IPS DF 19.7 (cell line): ENCODE measurements at regions not wholly inside any gene's neighbourhood (a gene's known extent, or its start where the extent isn't known, plus 50 kb on each side); places are given as distances from the start of the nearest gene placed in this dataset.

Experiments
- DNase-seq: peaks from one replicate; pipeline ENCODE4 v3.0.0-alpha.2; 2013; ENCODE audit warnings: low read depth, low spot score

GRCh38 chr4:43959976-43960375, 488.6 kb downstream of the KCTD8 start:
- no peak for DNase-seq

GRCh38 chr4:43968011-43968410, 480.6 kb downstream of the KCTD8 start:
- no peak for DNase-seq

DNA sequence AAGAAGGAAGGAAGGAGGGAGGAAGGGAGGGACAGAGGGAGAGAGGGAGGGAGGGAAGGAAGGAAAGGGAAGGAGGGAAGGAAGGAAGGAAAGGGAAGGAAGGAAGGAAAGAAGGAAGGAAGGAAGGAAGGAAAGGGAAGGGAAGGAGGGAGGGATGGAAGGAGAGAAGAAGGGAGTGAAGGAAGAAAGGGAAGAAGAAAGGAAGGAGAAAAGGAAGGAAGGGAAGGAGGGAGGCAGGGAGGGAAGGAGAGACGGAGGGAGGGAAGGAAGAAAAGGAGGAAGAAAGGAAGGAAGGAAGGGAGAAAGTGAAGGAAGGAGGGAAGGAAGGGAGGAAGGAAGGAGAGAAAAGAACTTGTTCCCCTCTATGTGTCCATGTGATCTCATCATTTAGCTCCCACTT, 465.0 kb downstream of the KCTD8 start:
- no peak for DNase-seq

GRCh38 chr4:43987331-43987944, 461.2 kb downstream of the KCTD8 start:
- DNase-seq, result no peak

DNA sequence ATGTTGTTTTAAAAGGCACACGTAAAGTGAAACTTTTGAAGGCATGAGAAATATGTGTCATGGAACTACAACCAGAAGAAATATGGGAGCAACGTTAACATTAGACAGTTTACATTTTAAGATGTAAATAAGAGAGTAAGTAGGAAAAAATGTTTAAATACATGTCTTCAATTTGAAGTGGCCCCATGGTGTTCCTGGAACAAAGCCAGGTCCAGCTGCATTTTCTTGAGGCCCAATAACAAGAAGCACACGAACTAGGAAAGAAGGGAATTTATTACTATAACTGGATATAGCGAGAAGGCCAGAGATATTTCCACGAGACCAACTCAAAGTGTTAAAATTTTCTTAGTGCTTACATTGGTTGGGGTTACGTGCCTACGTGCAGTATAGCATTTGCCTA, 458.1 kb downstream of the KCTD8 start:
- DNase-seq, result no peak

- no peak for DNase-seq
Measured at GRCh38 chr4:43990963-43991362, 457.6 kb downstream of the KCTD8 start.

GRCh38 chr4:43992552-43992951, 456.1 kb downstream of the KCTD8 start:
- no peak for DNase-seq

GRCh38 chr4:43993196-43993902, 455.3 kb downstream of the KCTD8 start:
- DNase-seq, result no peak

GRCh38 chr4:43999669-44000068, 448.9 kb downstream of the KCTD8 start:
- no peak for DNase-seq

DNA sequence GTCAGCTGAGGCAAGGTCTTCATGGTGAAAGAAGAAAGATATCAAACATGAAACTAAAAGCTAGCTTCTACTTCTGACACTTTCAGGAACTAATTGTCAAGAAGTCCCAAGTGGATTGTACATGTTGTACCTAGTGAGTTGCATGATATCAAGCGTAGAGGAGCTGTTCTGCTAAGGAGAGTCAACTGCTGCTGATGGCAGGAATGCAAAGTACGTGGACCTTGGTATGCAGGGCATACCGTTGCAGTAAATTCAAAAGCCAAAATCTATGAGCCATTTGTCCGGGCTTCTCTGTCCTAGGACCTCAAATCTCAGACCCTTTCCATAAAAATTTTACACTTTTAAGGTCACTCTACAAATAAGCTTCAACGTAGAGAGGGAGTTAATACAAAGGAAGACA, 446.2 kb downstream of the KCTD8 start:
- no peak for DNase-seq

GRCh38 chr4:44016570-44017421, 431.8 kb downstream of the KCTD8 start:
- no peak for DNase-seq

DNA sequence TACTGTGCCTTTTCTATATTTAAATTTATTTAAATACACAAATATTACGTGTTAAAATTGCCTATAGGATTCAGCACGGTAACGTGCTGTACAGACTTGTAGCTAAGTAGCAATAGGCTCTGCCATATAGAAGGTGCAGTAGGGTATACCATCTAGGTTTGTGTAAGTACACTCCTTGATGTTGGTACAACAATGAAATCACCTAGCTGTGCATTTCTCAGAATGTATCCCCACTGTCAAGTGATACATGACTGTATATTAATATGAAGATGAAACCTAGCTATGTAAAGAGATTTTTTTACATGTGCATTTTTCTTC, 431.2 kb downstream of the KCTD8 start:
- no peak for DNase-seq

- DNase-seq, result no peak
Measured at GRCh38 chr4:44019721-44020120, 428.9 kb downstream of the KCTD8 start.

- DNase-seq, result no peak
Measured at GRCh38 chr4:44025376-44026020, 423.1 kb downstream of the KCTD8 start.

DNA sequence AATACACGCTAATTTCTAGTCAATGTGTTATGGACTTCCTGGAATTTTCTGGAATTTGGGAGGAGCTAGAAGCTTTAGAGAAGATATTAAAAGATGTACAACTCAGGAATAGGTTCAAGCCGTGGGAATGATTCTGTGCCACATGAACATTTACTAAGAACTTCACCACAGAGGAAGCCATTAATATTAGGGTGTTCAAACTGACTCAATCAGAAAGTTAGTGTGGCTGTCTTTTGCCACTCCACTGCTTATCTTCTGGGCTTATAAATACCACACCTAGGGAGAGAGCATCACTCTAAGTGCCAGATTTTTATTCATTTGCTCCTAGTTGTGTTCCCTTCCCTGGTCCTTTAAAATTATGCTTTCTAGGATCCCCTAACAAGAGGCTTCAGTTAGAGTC, 409.8 kb downstream of the KCTD8 start:
- DNase-seq, result no peak

DNA sequence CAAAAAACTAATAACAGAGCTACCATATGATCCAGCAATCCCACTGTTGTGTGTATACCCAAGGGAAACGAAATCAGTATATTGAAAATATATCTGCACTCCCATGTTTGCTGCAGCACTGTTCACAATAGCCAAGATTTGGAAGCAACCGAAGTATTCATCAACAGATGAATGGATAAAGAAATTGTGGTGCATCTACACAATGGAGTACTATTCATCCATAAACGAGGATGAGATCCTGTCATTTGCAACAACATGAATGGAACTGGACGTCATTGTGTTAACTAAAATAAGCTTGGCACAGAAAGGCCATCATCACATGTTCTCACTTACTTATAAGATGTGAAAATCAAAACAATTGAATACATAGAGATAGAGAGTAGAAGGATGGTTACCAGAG, 402.1 kb downstream of the KCTD8 start:
- no peak for DNase-seq

GRCh38 chr4:44056721-44057151, 391.9 kb downstream of the KCTD8 start:
- peak; percentile 97 for DNase-seq

DNA sequence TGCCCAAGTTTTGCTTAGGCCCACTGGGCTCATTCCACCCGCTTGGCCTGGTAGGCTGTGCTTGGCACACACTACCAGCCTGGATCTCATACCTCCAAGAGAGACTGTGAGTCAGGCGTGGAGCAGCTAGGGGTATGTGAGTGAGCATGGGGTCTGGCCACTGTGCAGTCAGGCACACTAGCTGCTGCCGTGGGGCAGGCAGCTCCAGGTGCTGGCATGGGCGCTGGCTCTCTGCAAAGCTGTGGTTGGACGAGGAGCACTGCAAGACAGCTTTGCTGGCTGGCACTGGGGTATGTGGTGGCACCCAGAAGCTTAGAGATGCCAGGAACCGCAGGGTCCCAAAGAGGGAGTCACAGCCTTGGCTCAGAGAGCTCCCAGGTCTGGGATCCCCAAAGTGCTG, 377.8 kb downstream of the KCTD8 start:
- DNase-seq, result no peak

- DNase-seq, result no peak
Measured at GRCh38 chr4:44071959-44072955, 376.4 kb downstream of the KCTD8 start.

DNA sequence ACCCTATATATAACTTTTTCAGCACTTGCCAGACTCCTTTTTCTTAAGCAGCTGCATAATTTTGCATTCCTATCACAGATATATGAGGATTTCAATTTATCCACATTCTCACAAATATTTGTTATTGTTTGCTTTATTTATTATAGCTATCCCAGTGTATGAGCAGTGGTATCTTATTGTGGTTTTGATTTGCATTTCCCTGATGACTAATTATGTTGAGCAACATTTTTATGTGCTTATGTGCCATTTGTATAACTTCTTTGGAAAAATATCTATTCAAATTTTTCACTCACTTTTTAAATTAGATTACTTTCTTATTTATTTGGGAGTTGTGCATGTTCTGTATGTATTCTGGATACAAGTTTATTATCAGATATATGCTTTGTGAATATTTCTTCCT, 361.9 kb downstream of the KCTD8 start:
- DNase-seq, result no peak

- DNase-seq, result no peak
Measured at GRCh38 chr4:44093390-44093789, 355.2 kb downstream of the KCTD8 start.
